SK-N-SH (cell line): ENCODE measurements at regions not wholly inside any gene's neighbourhood (a gene's known extent, or its start where the extent isn't known, plus 50 kb on each side); places are given as distances from the start of the nearest gene placed in this dataset.

Experiments
- CHD2 ChIP-seq: fragments of 150-350 bp; IDR thresholded peaks from 2 replicates; pipeline ENCODE4 v1.6.1; 2018; ENCODE audit warnings: low read length; ENCODE audit not compliant: partially characterized antibody
- CTCF ChIP-seq: fragments of 200-600 bp; sonication (generic); IDR thresholded peaks from 2 replicates; pipeline ENCODE4 v1.6.1; 2017; ENCODE audit warnings: antibody characterized with exemption, mild to moderate bottlenecking, moderate library complexity
- MAX ChIP-seq: IDR thresholded peaks from 2 replicates; pipeline ENCODE4 v1.4.0; 2012; ENCODE audit warnings: low read depth
- PBX3 ChIP-seq: IDR thresholded peaks from 2 replicates; pipeline ENCODE4; 2012
- SIN3A ChIP-seq: IDR thresholded peaks from 2 replicates; pipeline ENCODE4 v1.6.1; 2012; ENCODE audit warnings: low read depth, mild to moderate bottlenecking, low read length, moderate library complexity, borderline replicate concordance
- SMC3 ChIP-seq: IDR thresholded peaks from 2 replicates; pipeline ENCODE4 v1.6.1; 2012; ENCODE audit warnings: low read depth, low read length, improper control_type of control experiment
- TCF12 ChIP-seq: IDR thresholded peaks from 2 replicates; pipeline ENCODE4 v1.4.0; 2012

GRCh38 chr5:103389846-103390245, 131.3 kb downstream of the MACIR start:
- no peak for TF ChIP-seq CTCF
- no peak for TF ChIP-seq CHD2
- TF ChIP-seq PBX3, result no peak
- no peak for TF ChIP-seq MAX
- TF ChIP-seq SMC3, result no peak
- no peak for TF ChIP-seq TCF12
- TF ChIP-seq SIN3A, result no peak
